AG04449 (cell line): ENCODE measurements at regions not wholly inside any gene's neighbourhood (a gene's known extent, or its start where the extent isn't known, plus 50 kb on each side); places are given as distances from the start of the nearest gene placed in this dataset.

Source experiments
- CTCF ChIA-PET: fragments of 350-600 bp; formaldehyde crosslinking; extraction: SDS; loops from one replicate; lab custom pipeline; 2021; ENCODE audit warnings: antibody characterized with exemption; lab: Yijun Ruan, JAX
- POLR2A ChIA-PET: fragments of 400-600, 350-600 bp; formaldehyde crosslinking; extraction: SDS; loops from one replicate; lab custom pipeline; 2020; ENCODE audit warnings: antibody characterized with exemption, inconsistent platforms; lab: Yijun Ruan, JAX
- DNase-seq: peaks from one replicate; pipeline ENCODE4 v3.0.0-alpha.2; 2010; ENCODE audit warnings: low read depth, low spot score
- H3K4me3 ChIP-seq: 2 replicates; pipeline ENCODE4 v1.5.1; 2011; ENCODE audit warnings: low read depth, mild to moderate bottlenecking, control low read depth, low read length
- TF ChIP-seq, protein P1 (sequence below): IDR thresholded peaks from one replicate; pipeline ENCODE4 v1.5.1; 2011; ENCODE audit warnings: mild to moderate bottlenecking, moderate library complexity, low read length, control low read depth, inconsistent platforms; ENCODE audit not compliant: insufficient read depth; ENCODE audit errors: missing control alignments

GRCh38 chr9:28821240-28821639, 1248.0 kb upstream of the C9orf72 start:
- TF ChIP-seq, protein P1, sequence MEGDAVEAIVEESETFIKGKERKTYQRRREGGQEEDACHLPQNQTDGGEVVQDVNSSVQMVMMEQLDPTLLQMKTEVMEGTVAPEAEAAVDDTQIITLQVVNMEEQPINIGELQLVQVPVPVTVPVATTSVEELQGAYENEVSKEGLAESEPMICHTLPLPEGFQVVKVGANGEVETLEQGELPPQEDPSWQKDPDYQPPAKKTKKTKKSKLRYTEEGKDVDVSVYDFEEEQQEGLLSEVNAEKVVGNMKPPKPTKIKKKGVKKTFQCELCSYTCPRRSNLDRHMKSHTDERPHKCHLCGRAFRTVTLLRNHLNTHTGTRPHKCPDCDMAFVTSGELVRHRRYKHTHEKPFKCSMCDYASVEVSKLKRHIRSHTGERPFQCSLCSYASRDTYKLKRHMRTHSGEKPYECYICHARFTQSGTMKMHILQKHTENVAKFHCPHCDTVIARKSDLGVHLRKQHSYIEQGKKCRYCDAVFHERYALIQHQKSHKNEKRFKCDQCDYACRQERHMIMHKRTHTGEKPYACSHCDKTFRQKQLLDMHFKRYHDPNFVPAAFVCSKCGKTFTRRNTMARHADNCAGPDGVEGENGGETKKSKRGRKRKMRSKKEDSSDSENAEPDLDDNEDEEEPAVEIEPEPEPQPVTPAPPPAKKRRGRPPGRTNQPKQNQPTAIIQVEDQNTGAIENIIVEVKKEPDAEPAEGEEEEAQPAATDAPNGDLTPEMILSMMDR: no peak
- CTCF ChIA-PET: no interaction called here
- H3K4me3 ChIP-seq: no peak overlapping the region
- DNase-seq: no peak
- POLR2A ChIA-PET: no interaction called here

- CTCF ChIA-PET: no interaction called here
- DNase-seq: no peak
- TF ChIP-seq, protein P1: no peak
- POLR2A ChIA-PET: no interaction called here
- H3K4me3 ChIP-seq: no peak overlapping the region
Measured at GRCh38 chr9:28824432-28824963, 1251.2 kb upstream of the C9orf72 start.

- TF ChIP-seq, protein P1: no peak
- POLR2A ChIA-PET: no interaction called here
- no peak overlapping the region for H3K4me3 ChIP-seq
- CTCF ChIA-PET: no interaction called here
- no peak for DNase-seq
Measured at GRCh38 chr9:28832168-28832770, 1259.0 kb upstream of the C9orf72 start.

DNA sequence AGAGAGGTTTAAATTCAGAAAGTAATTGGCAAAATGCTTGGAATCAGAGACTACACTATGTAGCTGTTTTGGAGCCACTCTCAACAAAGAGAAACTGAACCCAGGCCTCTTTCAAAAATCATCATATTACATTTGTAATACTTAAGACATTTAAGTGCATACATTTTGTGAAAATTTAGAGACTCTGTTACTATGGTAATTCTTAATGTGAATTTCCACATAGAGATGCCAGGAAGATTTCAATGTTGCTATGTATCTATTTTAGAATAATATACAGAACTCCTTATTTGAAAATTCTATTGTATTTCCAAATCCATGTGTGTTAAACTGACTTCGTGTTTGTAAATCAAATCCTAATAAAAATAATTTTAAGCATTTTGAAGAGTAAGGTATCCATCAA, 1260.9 kb upstream of the C9orf72 start:
- TF ChIP-seq, protein P1: no peak
- ChIA-PET POLR2A (no interaction called here), CTCF (no interaction called here)
- DNase-seq: no peak
- H3K4me3 ChIP-seq: no peak overlapping the region

DNA sequence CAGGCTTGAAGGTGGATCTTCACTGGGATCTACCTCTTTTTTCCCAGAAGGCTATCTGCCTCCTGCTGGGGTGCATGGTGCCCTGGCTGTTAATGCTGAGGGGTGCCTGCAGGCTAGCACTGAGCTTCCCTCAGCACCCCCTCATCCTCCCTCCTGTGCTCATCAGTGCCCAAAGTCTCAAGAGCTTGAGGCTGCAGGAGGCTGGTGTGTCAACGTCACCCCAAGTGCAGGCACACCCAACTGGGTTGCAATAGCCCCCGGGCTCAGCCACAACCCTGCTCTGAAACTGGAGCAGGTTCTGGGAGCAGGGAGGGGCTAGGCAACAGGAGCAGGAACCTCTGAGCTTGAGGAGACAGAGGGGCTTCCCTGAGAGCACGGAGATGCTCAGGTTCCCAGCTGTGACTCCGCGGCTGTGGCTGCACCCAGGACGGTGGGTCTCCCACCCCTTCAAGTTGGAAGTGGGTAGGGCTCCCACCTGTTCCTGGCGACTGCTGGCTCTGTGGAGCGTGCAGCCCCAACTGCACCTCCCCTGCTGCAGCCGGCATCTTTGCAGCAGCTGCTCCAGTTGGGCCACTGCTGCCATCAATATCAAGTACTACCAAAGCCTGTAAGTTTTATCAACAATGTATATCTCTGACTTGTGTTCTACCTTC, 1266.6 kb upstream of the C9orf72 start:
- TF ChIP-seq, protein P1: no peak
- no peak for DNase-seq
- ChIA-PET CTCF (no interaction called here), POLR2A (no interaction called here)
- no peak overlapping the region for H3K4me3 ChIP-seq

GRCh38 chr9:28841775-28842174, 1268.5 kb upstream of the C9orf72 start:
- DNase-seq: no peak
- POLR2A ChIA-PET: no interaction called here
- no peak overlapping the region for H3K4me3 ChIP-seq
- TF ChIP-seq, protein P1: no peak
- CTCF ChIA-PET: no interaction called here
